ENCODE measurements at regions not wholly inside any gene's neighbourhood (a gene's known extent, or its start where the extent isn't known, plus 50 kb on each side); places are given as distances from the start of the nearest gene placed in this dataset.

GRCh38 chr2:180891360-180891759 is 89.0 kb upstream of the UBE2E3 start:
- dilution Hi-C loops (cut with HindIII; ENCODE audit: low sequenced_read_pairs, unreplicated experiment) = no loop called here
- no peak overlapping the region for H3K23ac ChIP-seq (ENCODE audit: low read depth, low read length)
- in situ Hi-C loops (cut with MboI; ENCODE audit: low sequenced_read_pairs) = no loop called here
- H3K18ac ChIP-seq (ENCODE audit: low read depth, low read length) = no peak overlapping the region
- no peak for TF ChIP-seq MAFK (IDR thresholded peaks at IDR 0.05; ENCODE audit: low read depth, low read length)
- TF ChIP-seq RFX5 (IDR thresholded peaks at IDR 0.05; ENCODE audit: low read depth, low read length) = no peak
- TF ChIP-seq, protein P1, sequence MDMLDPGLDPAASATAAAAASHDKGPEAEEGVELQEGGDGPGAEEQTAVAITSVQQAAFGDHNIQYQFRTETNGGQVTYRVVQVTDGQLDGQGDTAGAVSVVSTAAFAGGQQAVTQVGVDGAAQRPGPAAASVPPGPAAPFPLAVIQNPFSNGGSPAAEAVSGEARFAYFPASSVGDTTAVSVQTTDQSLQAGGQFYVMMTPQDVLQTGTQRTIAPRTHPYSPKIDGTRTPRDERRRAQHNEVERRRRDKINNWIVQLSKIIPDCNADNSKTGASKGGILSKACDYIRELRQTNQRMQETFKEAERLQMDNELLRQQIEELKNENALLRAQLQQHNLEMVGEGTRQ (IDR thresholded peaks at IDR 0.05; ENCODE audit: low read depth, low read length) = no peak
- no peak for TF ChIP-seq RAD21 (IDR thresholded peaks at IDR 0.05; ENCODE audit: low read length)
- no peak for TF ChIP-seq POLR2A (IDR thresholded peaks at IDR 0.05; ENCODE audit: low read depth, low read length)
- no peak for TF ChIP-seq FOS (IDR thresholded peaks at IDR 0.05; ENCODE audit: low read depth, low read length)
- no peak for TF ChIP-seq CEBPB (IDR thresholded peaks at IDR 0.05; ENCODE audit: low read depth, low read length)
- TF ChIP-seq, protein P2, sequence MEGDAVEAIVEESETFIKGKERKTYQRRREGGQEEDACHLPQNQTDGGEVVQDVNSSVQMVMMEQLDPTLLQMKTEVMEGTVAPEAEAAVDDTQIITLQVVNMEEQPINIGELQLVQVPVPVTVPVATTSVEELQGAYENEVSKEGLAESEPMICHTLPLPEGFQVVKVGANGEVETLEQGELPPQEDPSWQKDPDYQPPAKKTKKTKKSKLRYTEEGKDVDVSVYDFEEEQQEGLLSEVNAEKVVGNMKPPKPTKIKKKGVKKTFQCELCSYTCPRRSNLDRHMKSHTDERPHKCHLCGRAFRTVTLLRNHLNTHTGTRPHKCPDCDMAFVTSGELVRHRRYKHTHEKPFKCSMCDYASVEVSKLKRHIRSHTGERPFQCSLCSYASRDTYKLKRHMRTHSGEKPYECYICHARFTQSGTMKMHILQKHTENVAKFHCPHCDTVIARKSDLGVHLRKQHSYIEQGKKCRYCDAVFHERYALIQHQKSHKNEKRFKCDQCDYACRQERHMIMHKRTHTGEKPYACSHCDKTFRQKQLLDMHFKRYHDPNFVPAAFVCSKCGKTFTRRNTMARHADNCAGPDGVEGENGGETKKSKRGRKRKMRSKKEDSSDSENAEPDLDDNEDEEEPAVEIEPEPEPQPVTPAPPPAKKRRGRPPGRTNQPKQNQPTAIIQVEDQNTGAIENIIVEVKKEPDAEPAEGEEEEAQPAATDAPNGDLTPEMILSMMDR (conservative IDR thresholded peaks at IDR 0.05; ENCODE audit: low read depth, low read length) = no peak
- no peak for TF ChIP-seq SMC3 (IDR thresholded peaks at IDR 0.05; ENCODE audit: low read depth, low read length)
- POLR2A ChIA-PET (ENCODE audit: unreplicated experiment) = no interaction called here
- no peaks in the 10 kb centered on the region for H3K9me1 ChIP-seq (ENCODE audit: insufficient read depth, low read length)
- no peak overlapping the region for H2BK120ac ChIP-seq (ENCODE audit: low read depth, low read length)
- no peaks in the 10 kb centered on the region for H3K9me3 ChIP-seq (ENCODE audit: control insufficient read depth, insufficient read depth, low read length)
- intact Hi-C loops (cut with micrococcal nuclease) = no loop called here
- no peaks in the 10 kb centered on the region for H3K4me1 ChIP-seq (ENCODE audit: control insufficient read depth, insufficient read depth, low read length)
- no TSS peak for BruUV-seq (replicated peaks)
- H4K5ac ChIP-seq (ENCODE audit: low read depth, low read length) = no peak overlapping the region
- H2AFZ ChIP-seq (replicated peaks; ENCODE audit: low read length, poor library complexity) = no peak overlapping the region
- no peaks in the 10 kb centered on the region for H3K36me3 ChIP-seq (ENCODE audit: control insufficient read depth, insufficient read depth, low read length)
- CTCF ChIA-PET = no interaction called here
- no peaks in the 10 kb centered on the region for H3K79me1 ChIP-seq (ENCODE audit: low read depth in 1 of 2, low read length in 2 of 2)
- H3K56ac ChIP-seq (ENCODE audit: extremely low read depth, insufficient read depth, low read length) = no peak overlapping the region
- no peak overlapping the region for H4K91ac ChIP-seq (ENCODE audit: insufficient read depth, low read depth, low read length)
- H3K27me3 ChIP-seq (ENCODE audit: control insufficient read depth, insufficient read depth, low read length) = no peaks in the 10 kb centered on the region
- no peak overlapping the region for H2BK20ac ChIP-seq (ENCODE audit: low read depth, low read length)
- H4K8ac ChIP-seq (ENCODE audit: low read depth in 2 of 2, low read length in 2 of 2) = no peak overlapping the region
- H3K4me3 ChIP-seq (ENCODE audit: insufficient read depth, low read depth, low read length) = no peak overlapping the region
- H4K20me1 ChIP-seq (ENCODE audit: insufficient read depth, low read length) = no peaks in the 10 kb centered on the region
- no peak overlapping the region for H2AK9ac ChIP-seq (replicated peaks; ENCODE audit: low read depth, low read length, poor library complexity)
- no peak overlapping the region for H2AK5ac ChIP-seq (ENCODE audit: low read depth, low read length)
- no peak overlapping the region for H3K27ac ChIP-seq (ENCODE audit: insufficient read depth, low read length)
- no peak overlapping the region for H3K4me2 ChIP-seq (ENCODE audit: low read depth, low read length)
- ATAC-seq (ENCODE audit: low read depth) (no peak), DNase-seq (no peak)
- H3K9ac ChIP-seq (ENCODE audit: low read depth, low read length) = no peak overlapping the region
- no peak overlapping the region for H3K14ac ChIP-seq (replicated peaks; ENCODE audit: low read depth, low read length)
- H3K4ac ChIP-seq (ENCODE audit: low read depth, low read length) = no peak overlapping the region
- no peak overlapping the region for H2BK5ac ChIP-seq (ENCODE audit: low read depth, low read length, poor library complexity, severe bottlenecking)
- H2BK15ac ChIP-seq (ENCODE audit: low read depth, low read length) = no peak overlapping the region
